ENCODE measurements at regions not wholly inside any gene's neighbourhood (a gene's known extent, or its start where the extent isn't known, plus 50 kb on each side); places are given as distances from the start of the nearest gene placed in this dataset.

GRCh38 chr2:217638031-217638430 lies 364.8 kb downstream of the TNS1 start:
- H3K36me3 ChIP-seq: no peaks in the 10 kb centered on the region
- H3K9me3 ChIP-seq (replicated peaks in 1 of 11): no peaks in the 10 kb centered on the region
- TF ChIP-seq Cebpa-rat (IDR thresholded peaks at IDR 0.05): no peak
- no peak overlapping the region for H3K27ac ChIP-seq
- no peaks in the 10 kb centered on the region for H4K20me1 ChIP-seq
- peak overlapping the region in 3 of 11 experiments; percentile 21 to 28 (median 21); a peak in 4 of 22 replicates for H3K4me2 ChIP-seq
- no peak overlapping the region for H3K9ac ChIP-seq
- H3K4me3 ChIP-seq: no peak overlapping the region
- no peaks in the 10 kb centered on the region for H3K27me3 ChIP-seq
- H3K4me1 ChIP-seq: peaks cover 0 to 8% (median 0%) of the 10 kb centered on the region in 10 experiments; a peak in 4 of 20 replicates

GRCh38 chr2:217636991-217637561 lies 365.7 kb downstream of the TNS1 start:
- H4K20me1 ChIP-seq: no peaks in the 10 kb centered on the region
- H3K4me1 ChIP-seq: peaks cover 0 to 8% (median 0%) of the 10 kb centered on the region in 10 experiments; a peak in 4 of 20 replicates
- H3K4me2 ChIP-seq: no peak overlapping the region
- H3K27ac ChIP-seq: no peak overlapping the region
- H3K9ac ChIP-seq: no peak overlapping the region
- no peaks in the 10 kb centered on the region for H3K9me3 ChIP-seq (replicated peaks in 1 of 11)
- no peaks in the 10 kb centered on the region for H3K36me3 ChIP-seq
- no peaks in the 10 kb centered on the region for H3K27me3 ChIP-seq
- no peak for TF ChIP-seq Cebpa-rat (IDR thresholded peaks at IDR 0.05)
- H3K4me3 ChIP-seq: no peak overlapping the region

GRCh38 chr2:217636578-217636977 lies 366.2 kb downstream of the TNS1 start:
- no peak overlapping the region for H3K9ac ChIP-seq
- H3K9me3 ChIP-seq (replicated peaks in 1 of 11): no peaks in the 10 kb centered on the region
- H3K27me3 ChIP-seq: no peaks in the 10 kb centered on the region
- H3K27ac ChIP-seq: no peak overlapping the region
- no peak overlapping the region for H3K4me3 ChIP-seq
- H3K36me3 ChIP-seq: no peaks in the 10 kb centered on the region
- H3K4me2 ChIP-seq: no peak overlapping the region
- peaks cover 0 to 8% (median 0%) of the 10 kb centered on the region in 10 experiments; a peak in 4 of 20 replicates for H3K4me1 ChIP-seq
- TF ChIP-seq Cebpa-rat (IDR thresholded peaks at IDR 0.05): no peak
- H4K20me1 ChIP-seq: no peaks in the 10 kb centered on the region

- Histone ChIP-seq H3K4me1 (peaks cover 0 to 8% (median 0%) of the 10 kb centered on the region in 10 experiments; a peak in 4 of 20 replicates), H3K27ac (no peak overlapping the region), H4K20me1 (no peaks in the 10 kb centered on the region), H3K27me3 (no peaks in the 10 kb centered on the region), H3K36me3 (no peaks in the 10 kb centered on the region), H3K9me3 (replicated peaks in 1 of 11) (no peaks in the 10 kb centered on the region), H3K9ac (no peak overlapping the region), H3K4me3 (no peak overlapping the region), H3K4me2 (no peak overlapping the region)
- TF ChIP-seq Cebpa-rat (IDR thresholded peaks at IDR 0.05): no peak
Observed at GRCh38 chr2:217634871-217635270, 367.9 kb downstream of the TNS1 start.

GRCh38 chr2:217632043-217632442 lies 370.8 kb downstream of the TNS1 start:
- Histone ChIP-seq H3K4me2 (no peak overlapping the region), H3K9me3 (replicated peaks in 1 of 11) (no peaks in the 10 kb centered on the region), H3K27me3 (no peaks in the 10 kb centered on the region), H3K9ac (no peak overlapping the region), H3K4me3 (no peak overlapping the region), H4K20me1 (no peaks in the 10 kb centered on the region), H3K4me1 (no peaks in the 10 kb centered on the region), H3K27ac (no peak overlapping the region), H3K36me3 (no peaks in the 10 kb centered on the region)
- TF ChIP-seq Cebpa-rat (IDR thresholded peaks at IDR 0.05): no peak

- TF ChIP-seq Cebpa-rat (IDR thresholded peaks at IDR 0.05): no peak
- H4K20me1 ChIP-seq: no peaks in the 10 kb centered on the region
- H3K36me3 ChIP-seq: no peaks in the 10 kb centered on the region
- no peaks in the 10 kb centered on the region for H3K9me3 ChIP-seq (replicated peaks in 1 of 11)
- H3K9ac ChIP-seq: no peak overlapping the region
- H3K4me3 ChIP-seq: no peak overlapping the region
- H3K27ac ChIP-seq: no peak overlapping the region
- no peak overlapping the region for H3K4me2 ChIP-seq
- H3K27me3 ChIP-seq: no peaks in the 10 kb centered on the region
- no peaks in the 10 kb centered on the region for H3K4me1 ChIP-seq
Observed at GRCh38 chr2:217631115-217631514, 371.7 kb downstream of the TNS1 start.

GRCh38 chr2:217629347-217629746 lies 373.4 kb downstream of the TNS1 start:
- H3K9ac ChIP-seq: no peak overlapping the region
- H3K4me2 ChIP-seq: no peak overlapping the region
- no peak overlapping the region for H3K27ac ChIP-seq
- TF ChIP-seq Cebpa-rat (IDR thresholded peaks at IDR 0.05): no peak
- no peaks in the 10 kb centered on the region for H3K27me3 ChIP-seq
- H3K9me3 ChIP-seq (replicated peaks in 1 of 11): no peaks in the 10 kb centered on the region
- H3K36me3 ChIP-seq: no peaks in the 10 kb centered on the region
- H3K4me3 ChIP-seq: no peak overlapping the region
- no peaks in the 10 kb centered on the region for H4K20me1 ChIP-seq
- H3K4me1 ChIP-seq: no peaks in the 10 kb centered on the region

GRCh38 chr2:217628061-217628460 lies 374.7 kb downstream of the TNS1 start:
- Histone ChIP-seq H3K27me3 (no peaks in the 10 kb centered on the region), H3K4me1 (no peaks in the 10 kb centered on the region), H3K9me3 (replicated peaks in 1 of 11) (no peaks in the 10 kb centered on the region), H4K20me1 (no peaks in the 10 kb centered on the region), H3K4me3 (no peak overlapping the region), H3K4me2 (no peak overlapping the region), H3K9ac (no peak overlapping the region), H3K36me3 (no peaks in the 10 kb centered on the region), H3K27ac (no peak overlapping the region)
- TF ChIP-seq Cebpa-rat (IDR thresholded peaks at IDR 0.05): no peak

- Histone ChIP-seq H3K9me3 (replicated peaks in 1 of 11) (no peaks in the 10 kb centered on the region), H3K4me2 (no peak overlapping the region), H3K27ac (no peak overlapping the region), H3K4me1 (no peaks in the 10 kb centered on the region), H3K27me3 (no peaks in the 10 kb centered on the region), H3K36me3 (no peaks in the 10 kb centered on the region), H3K4me3 (no peak overlapping the region), H3K9ac (no peak overlapping the region), H4K20me1 (no peaks in the 10 kb centered on the region)
- no peak for TF ChIP-seq Cebpa-rat (IDR thresholded peaks at IDR 0.05)
Observed at GRCh38 chr2:217626926-217627325, 375.9 kb downstream of the TNS1 start.

GRCh38 chr2:217625557-217626169 lies 377.1 kb downstream of the TNS1 start:
- no peak overlapping the region for H3K9ac ChIP-seq
- no peak overlapping the region for H3K4me3 ChIP-seq
- no peak overlapping the region for H3K4me2 ChIP-seq
- H3K27ac ChIP-seq: no peak overlapping the region
- TF ChIP-seq Cebpa-rat (IDR thresholded peaks at IDR 0.05): no peak
- no peaks in the 10 kb centered on the region for H3K9me3 ChIP-seq (replicated peaks in 1 of 11)
- H3K27me3 ChIP-seq: no peaks in the 10 kb centered on the region
- no peaks in the 10 kb centered on the region for H4K20me1 ChIP-seq
- no peaks in the 10 kb centered on the region for H3K4me1 ChIP-seq
- H3K36me3 ChIP-seq: no peaks in the 10 kb centered on the region

Data from BLaER1 treated with 17β-estradiol and CSF1 and Interleukin-3, amounts not matched to agents 10 nM and 100 nM (cell line).